Osteocyte (in vitro differentiated cells): ENCODE measurements at regions not wholly inside any gene's neighbourhood (a gene's known extent, or its start where the extent isn't known, plus 50 kb on each side); places are given as distances from the start of the nearest gene placed in this dataset.

Source experiments
- DNase-seq: peaks from one replicate; pipeline ENCODE4 v3.0.0; 2021; ENCODE audit warnings: mixed read lengths; ENCODE audit not compliant: unreplicated experiment; ENCODE audit errors: extremely low spot score
- H3K27ac Mint-ChIP-seq: one replicate; pipeline ENCODE4 v1.8.0; 2021; ENCODE audit warnings: mild to moderate bottlenecking, mixed read lengths; ENCODE audit not compliant: unreplicated experiment
- H3K27me3 Mint-ChIP-seq: one replicate; pipeline ENCODE4 v1.8.0; 2021; ENCODE audit warnings: mixed read lengths; ENCODE audit not compliant: unreplicated experiment
- H3K36me3 Mint-ChIP-seq: one replicate; pipeline ENCODE4 v1.8.0; 2021; ENCODE audit warnings: mixed read lengths; ENCODE audit not compliant: unreplicated experiment
- H3K4me1 Mint-ChIP-seq: one replicate; pipeline ENCODE4 v1.8.0; 2021; ENCODE audit warnings: mixed read lengths; ENCODE audit not compliant: unreplicated experiment
- H3K4me3 Mint-ChIP-seq: one replicate; pipeline ENCODE4 v1.8.0; 2021; ENCODE audit warnings: mild to moderate bottlenecking, moderate library complexity, mixed read lengths; ENCODE audit not compliant: unreplicated experiment
- H3K9me3 Mint-ChIP-seq: one replicate; pipeline ENCODE4 v1.8.0; 2021; ENCODE audit warnings: mixed read lengths; ENCODE audit not compliant: unreplicated experiment
- TF ChIP-seq, protein P1 (sequence below): fragments of 200-600 bp; sonication (generic); IDR thresholded peaks from 2 replicates; pipeline ENCODE4 v1.5.0; 2021; ENCODE audit warnings: antibody characterized with exemption, mild to moderate bottlenecking, moderate library complexity

DNA sequence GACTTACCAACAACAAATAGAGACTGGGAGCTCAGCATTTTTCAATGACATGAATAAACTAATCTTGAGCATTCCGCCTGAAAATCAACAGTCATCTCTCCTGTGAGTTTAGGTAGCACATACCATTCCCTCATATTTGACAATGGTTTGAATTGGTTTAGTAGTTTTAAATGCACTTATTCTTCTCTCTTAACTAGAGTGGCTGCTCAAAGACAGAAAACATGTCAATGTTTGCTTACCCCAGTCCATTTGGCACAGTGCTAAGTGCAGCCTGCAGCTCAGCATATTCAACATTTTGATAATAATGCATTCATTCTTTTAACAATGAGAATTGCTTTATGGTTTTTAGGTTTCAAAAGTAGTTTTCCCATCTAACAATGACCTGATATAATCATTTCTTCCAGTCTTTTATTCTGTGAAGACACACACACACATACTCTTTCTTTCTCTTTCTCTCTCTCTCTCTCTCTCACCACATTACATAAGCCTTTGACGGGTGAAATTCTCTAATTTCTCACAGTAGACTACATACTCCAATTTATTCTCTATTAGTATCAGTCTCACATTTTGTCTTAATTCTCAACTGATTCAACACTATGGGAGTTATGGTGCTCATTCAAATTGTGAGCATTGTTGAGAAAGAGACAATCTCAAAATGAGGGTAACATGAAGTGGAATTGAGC, 432.3 kb downstream of the LRRIQ3 start:
- Mint-ChIP-seq H3K27ac (no peak overlapping the region), H3K4me3 (no peak overlapping the region), H3K4me1 (no peaks in the 10 kb centered on the region), H3K9me3 (no peaks in the 10 kb centered on the region), H3K27me3 (no peaks in the 10 kb centered on the region), H3K36me3 (no peaks in the 10 kb centered on the region)
- no peak for DNase-seq
- TF ChIP-seq, protein P1, sequence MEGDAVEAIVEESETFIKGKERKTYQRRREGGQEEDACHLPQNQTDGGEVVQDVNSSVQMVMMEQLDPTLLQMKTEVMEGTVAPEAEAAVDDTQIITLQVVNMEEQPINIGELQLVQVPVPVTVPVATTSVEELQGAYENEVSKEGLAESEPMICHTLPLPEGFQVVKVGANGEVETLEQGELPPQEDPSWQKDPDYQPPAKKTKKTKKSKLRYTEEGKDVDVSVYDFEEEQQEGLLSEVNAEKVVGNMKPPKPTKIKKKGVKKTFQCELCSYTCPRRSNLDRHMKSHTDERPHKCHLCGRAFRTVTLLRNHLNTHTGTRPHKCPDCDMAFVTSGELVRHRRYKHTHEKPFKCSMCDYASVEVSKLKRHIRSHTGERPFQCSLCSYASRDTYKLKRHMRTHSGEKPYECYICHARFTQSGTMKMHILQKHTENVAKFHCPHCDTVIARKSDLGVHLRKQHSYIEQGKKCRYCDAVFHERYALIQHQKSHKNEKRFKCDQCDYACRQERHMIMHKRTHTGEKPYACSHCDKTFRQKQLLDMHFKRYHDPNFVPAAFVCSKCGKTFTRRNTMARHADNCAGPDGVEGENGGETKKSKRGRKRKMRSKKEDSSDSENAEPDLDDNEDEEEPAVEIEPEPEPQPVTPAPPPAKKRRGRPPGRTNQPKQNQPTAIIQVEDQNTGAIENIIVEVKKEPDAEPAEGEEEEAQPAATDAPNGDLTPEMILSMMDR: no peak

DNA sequence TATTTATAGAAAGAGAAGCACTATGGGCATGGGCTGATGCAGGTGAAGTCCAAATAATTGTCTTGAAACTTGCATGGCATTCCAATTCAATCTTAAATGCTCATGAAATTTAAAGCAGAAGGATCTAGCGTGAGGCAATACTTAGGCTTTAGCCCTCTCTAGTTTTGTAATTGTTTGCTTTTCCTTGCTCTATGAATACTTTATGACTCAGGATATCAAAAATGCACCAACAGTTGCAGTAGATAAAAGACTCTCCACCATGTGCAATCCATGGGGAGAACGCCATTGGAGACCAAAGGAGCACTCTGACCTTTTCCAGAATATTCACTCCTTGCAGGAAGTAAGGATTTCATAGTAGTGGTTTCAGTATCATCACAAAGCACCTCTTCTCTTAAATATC, 436.4 kb downstream of the LRRIQ3 start:
- Mint-ChIP-seq H3K4me1 (no peaks in the 10 kb centered on the region), H3K9me3 (no peaks in the 10 kb centered on the region), H3K36me3 (no peaks in the 10 kb centered on the region), H3K27me3 (no peaks in the 10 kb centered on the region), H3K4me3 (no peak overlapping the region), H3K27ac (no peak overlapping the region)
- no peak for DNase-seq
- TF ChIP-seq, protein P1: no peak

DNA sequence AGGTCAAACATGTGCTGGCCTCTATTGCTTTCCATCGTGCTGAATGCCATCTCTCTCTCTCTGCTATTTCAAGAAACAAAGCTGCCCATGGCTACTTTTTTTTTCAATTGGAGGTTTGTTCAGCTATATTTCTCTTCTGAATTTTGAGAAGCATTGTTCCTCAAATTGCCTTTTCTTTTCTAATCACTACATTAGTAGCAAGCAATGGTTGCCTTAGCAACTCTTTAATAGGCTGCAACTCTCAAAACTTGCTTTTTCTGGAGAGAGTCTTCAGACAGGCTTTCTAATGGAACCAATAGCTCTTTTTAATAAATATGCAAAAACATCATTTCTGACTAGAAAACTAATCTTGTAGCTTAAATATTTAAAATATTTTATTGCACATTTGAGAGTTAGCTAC, 439.0 kb downstream of the LRRIQ3 start:
- no peak overlapping the region for H3K4me3 Mint-ChIP-seq
- no peaks in the 10 kb centered on the region for H3K27me3 Mint-ChIP-seq
- DNase-seq: no peak
- no peak overlapping the region for H3K27ac Mint-ChIP-seq
- H3K9me3 Mint-ChIP-seq: no peaks in the 10 kb centered on the region
- H3K4me1 Mint-ChIP-seq: no peaks in the 10 kb centered on the region
- H3K36me3 Mint-ChIP-seq: no peaks in the 10 kb centered on the region
- TF ChIP-seq, protein P1: no peak

DNA sequence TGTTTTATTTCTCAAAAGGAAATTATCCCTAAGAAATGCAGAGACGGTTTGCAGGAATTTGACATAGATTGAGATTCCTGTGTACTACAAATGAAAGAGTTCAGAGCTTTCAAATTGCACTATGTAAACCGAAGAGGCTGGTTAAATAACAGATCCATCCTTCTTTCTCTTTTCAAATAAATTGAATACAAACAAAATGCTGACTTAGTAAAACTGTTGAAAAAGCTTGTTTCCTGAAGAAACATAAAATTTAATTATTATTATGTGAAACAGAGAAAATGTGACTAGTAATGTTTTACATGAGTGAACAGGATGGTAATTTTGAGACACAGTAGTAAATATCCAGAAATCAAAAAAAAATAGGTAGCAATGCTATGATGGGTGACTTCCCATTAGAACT, 441.2 kb downstream of the LRRIQ3 start:
- Mint-ChIP-seq H3K4me1 (no peaks in the 10 kb centered on the region), H3K36me3 (no peaks in the 10 kb centered on the region), H3K9me3 (no peaks in the 10 kb centered on the region), H3K4me3 (no peak overlapping the region), H3K27ac (no peak overlapping the region), H3K27me3 (no peaks in the 10 kb centered on the region)
- no peak for DNase-seq
- TF ChIP-seq, protein P1: no peak

DNA sequence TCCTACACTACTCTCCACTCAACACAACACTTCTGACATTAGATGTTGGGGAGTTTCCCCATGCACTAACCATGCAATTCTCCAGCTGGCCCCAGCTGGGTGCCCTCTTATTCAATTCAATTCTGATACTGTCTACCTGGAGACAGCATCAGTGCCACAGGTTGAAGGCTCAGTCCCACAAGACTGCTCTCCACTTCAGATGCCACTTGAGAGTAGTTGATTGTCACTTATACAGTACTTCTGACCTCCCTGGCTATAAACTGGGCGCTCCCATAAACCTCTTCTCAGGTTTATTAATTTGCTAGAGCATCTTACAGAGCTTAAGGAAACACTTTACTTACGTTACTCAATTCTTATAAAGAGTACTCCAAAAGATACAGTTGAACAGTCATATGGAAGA, 442.3 kb downstream of the LRRIQ3 start:
- Mint-ChIP-seq H3K4me3 (no peak overlapping the region), H3K4me1 (no peaks in the 10 kb centered on the region), H3K27me3 (no peaks in the 10 kb centered on the region), H3K27ac (no peak overlapping the region), H3K36me3 (no peaks in the 10 kb centered on the region), H3K9me3 (no peaks in the 10 kb centered on the region)
- DNase-seq: no peak
- TF ChIP-seq, protein P1: no peak
